Coronary artery (tissue), 2 donors: ENCODE measurements at regions not wholly inside any gene's neighbourhood (a gene's known extent, or its start where the extent isn't known, plus 50 kb on each side); places are given as distances from the start of the nearest gene placed in this dataset.

Experiments
- DNase-seq: peaks from one replicate; pipeline ENCODE4 v3.0.0-alpha.2; 2017; ENCODE audit warnings: low spot score
- H3K27ac ChIP-seq, 2 donors: fragments of 200-600 bp; sonication (generic); one replicate each; pipeline ENCODE4 v1.5.1; 2016 to 2019
- H3K4me3 ChIP-seq: fragments of 200-600 bp; sonication (generic); 2 replicates; pipeline ENCODE4 v1.5.1; 2016; ENCODE audit warnings: mild to moderate bottlenecking, moderate library complexity
- CTCF ChIP-seq: fragments of 200-600 bp; sonication (generic); IDR thresholded peaks from one replicate; pipeline ENCODE4 v1.5.1; 2019; ENCODE audit warnings: antibody characterized with exemption

DNA sequence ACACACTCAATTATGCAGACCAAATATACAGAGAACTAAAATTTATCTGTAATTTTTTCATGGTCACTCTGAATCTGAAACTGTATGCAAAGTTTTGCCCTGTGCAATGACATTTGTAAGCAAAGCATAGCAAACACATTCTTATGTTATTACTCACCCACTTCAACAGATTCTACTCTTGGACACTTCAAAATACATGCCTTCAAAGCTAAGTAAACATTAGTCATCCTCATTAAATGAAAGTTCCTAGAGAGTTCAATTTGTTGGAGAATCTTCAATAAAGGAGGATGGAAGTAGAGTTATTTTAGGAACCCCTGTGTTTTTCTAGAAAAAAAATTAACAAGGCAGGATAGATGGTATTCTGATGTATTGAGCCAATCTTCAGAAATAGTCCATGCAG, 639.7 kb upstream of the C9orf72 start:
- no peak for DNase-seq
- H3K4me3 ChIP-seq: no peak overlapping the region

GRCh38 chr9:28215536-28216299, 642.4 kb upstream of the C9orf72 start:
- no peak for DNase-seq
- H3K4me3 ChIP-seq: no peak overlapping the region
- TF ChIP-seq CTCF: no peak
- H3K27ac ChIP-seq: no peak overlapping the region

More for the DNA sequence above, 639.7 kb upstream of the C9orf72 start:
- no peak overlapping the region for H3K27ac ChIP-seq
- TF ChIP-seq CTCF: no peak

DNA sequence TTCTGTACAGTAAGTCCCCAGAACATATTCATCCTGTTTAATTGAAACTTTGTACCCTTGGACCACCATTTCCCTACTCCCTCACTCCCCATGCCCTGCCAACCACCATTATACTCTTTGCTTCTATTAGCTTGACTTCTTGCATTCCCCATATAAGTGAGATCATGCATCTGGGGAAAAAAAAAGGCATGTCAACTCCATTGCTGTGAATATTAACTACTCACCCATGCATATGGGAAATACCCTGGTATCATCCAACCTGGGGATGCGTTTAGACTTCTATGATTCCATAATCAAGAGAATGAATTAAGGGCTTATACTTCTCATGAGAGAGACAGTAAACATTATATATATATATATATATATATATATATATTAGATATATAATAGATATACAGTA, 659.4 kb upstream of the C9orf72 start:
- no peak for DNase-seq

DNA sequence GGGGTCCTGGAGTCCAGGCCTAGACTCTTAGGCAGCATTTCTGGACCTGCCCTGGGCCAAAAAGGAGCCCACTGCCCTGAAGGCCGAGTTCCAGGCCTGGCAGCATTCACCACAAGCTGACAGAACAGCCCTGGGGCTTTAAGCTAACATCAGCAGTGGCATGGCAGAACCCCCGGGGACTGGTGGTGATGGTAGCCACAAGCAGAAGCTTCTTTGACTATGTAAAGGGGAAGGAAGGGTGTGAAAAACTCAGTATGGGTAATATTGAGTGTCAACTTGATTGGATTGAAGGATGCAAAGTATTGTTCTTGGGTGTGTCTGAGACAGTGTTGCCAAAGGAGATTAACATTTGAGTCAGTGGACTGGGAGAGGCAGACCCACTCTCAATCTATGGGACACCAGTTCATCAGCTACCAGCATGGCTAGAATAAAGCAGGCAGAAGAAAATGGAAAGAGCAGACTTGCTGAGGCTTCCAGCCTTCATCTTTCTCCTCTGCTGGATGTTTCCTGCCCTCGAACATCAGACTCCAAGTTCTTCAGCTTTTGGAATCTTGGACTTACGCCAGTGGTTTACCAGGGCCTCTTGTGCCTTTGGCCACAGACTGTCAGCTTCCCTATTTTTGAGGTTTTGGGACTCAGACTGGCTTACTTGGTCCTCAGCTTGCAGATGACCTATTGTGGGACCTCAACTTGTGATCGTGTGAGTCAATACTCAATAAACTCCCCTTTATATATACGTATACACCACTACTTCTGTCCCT, 661.0 kb upstream of the C9orf72 start:
- H3K27ac ChIP-seq: no peak overlapping the region
- no peak for TF ChIP-seq CTCF
- DNase-seq: no peak
- H3K4me3 ChIP-seq: no peak overlapping the region

More for the DNA sequence above, 659.4 kb upstream of the C9orf72 start:
- no peak overlapping the region for H3K4me3 ChIP-seq
- no peak for TF ChIP-seq CTCF
- no peak overlapping the region for H3K27ac ChIP-seq

- no peak for TF ChIP-seq CTCF
- DNase-seq: no peak
- H3K27ac ChIP-seq: no peak overlapping the region
- no peak overlapping the region for H3K4me3 ChIP-seq
These were observed 661.6 kb upstream of the C9orf72 start for GRCh38 chr9:28234894-28235277.

GRCh38 chr9:28249424-28249823, 676.1 kb upstream of the C9orf72 start:
- Histone ChIP-seq H3K4me3 (no peak overlapping the region), H3K27ac (no peak overlapping the region)
- DNase-seq: no peak
- TF ChIP-seq CTCF: no peak

DNA sequence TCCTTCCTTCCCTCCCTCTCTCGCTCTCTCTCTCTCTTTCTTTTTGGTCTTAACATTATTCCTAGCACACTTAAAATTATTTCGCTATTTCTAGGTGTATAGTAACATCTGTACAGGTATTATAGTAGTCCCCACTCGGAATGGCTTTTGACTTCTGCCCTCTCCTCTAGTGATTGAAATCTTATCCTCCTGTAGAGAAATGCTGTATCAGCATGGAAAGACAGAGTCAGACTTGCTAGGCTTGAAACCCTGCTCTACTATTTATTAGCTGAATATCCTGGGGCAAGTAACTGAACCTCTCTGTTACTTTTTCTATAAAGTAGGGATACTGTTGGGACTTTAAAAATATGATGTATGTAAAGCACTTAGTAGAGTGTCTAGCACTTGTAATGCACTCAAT, 681.9 kb upstream of the C9orf72 start:
- no peak for DNase-seq
- Histone ChIP-seq H3K27ac (no peak overlapping the region), H3K4me3 (no peak overlapping the region)
- TF ChIP-seq CTCF: no peak
